ENCODE measurements at regions not wholly inside any gene's neighbourhood (a gene's known extent, or its start where the extent isn't known, plus 50 kb on each side); places are given as distances from the start of the nearest gene placed in this dataset.

DNA sequence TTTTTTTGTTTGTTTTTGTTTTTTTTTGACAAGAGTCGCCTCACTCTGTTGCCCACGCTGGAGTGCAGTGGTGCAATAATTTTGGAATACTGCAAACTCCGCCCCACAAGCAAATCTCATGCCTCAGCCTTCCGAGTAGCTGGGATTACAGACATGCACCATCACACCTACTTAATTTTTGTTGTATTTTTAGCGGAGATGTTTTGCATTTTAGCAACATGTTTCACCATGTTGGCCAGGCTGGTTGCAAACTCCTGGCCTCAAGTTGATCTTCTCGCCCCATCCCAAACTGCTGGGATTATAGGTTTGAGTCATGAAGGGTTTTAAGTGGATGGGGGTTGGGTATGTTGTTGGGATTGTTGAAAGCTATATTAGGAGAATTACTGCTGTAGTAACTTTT lies 270.9 kb upstream of the LCORL start:
- DNase-seq, result no peak

DNA sequence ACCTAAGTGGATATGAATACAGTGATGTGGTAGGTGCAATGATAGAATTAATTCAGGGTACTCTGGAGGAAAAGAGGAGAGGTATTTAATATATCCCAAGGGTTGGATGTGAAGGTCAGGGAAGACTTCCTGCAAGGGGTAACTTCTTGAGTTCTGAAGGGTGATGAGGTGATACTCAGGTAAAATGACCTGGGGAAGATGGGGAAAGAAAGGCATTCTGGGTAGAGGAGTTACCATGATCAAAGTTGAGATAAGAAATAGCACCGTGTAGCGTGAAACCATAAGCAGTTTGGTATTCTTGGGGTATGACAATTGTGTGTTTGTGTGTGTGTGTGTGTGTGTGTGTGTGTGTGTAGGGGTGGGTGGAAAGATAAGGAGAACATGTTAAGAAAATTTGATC lies 270.4 kb upstream of the LCORL start:
- DNase-seq, result no peak

DNA sequence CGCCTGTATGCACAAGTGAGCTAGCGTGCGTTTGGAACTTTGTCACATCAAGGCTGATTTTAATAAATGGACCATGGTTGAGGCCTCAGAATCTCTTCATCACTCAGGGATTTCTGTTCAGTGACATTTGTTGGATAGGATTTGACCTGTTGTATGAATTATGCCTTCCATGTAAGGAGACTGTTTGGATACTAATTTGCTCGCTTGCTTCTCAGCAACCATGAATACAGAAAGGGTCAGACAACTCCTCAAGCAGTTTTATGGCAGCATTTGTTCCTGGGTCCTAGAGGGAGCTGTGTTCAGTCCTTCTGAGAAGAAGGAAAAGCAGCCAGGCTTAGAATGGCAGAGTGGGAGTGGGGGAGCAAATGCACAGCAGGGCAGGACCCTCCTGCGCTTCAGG lies 269.7 kb upstream of the LCORL start:
- DNase-seq, result no peak

DNA sequence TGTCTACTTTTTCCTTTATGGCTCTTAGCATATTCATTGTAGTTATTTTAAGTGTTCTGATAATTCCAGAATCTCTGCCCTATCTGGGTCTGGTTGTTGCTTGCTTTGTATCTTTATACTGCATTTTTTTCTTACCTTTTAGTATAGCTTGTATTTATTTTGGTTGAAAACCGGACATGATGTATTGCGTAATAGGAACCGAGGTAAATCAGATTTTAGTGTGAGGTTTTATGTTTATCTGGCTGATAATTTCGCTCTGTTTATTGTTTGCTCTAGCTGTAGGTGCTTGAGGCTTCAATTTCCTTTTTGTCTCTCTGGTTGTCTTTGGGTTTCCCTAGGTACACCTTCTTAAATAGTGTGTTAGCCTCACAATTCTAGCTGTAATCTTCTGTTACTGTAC lies 263.8 kb upstream of the LCORL start:
- DNase-seq, result no peak

DNA sequence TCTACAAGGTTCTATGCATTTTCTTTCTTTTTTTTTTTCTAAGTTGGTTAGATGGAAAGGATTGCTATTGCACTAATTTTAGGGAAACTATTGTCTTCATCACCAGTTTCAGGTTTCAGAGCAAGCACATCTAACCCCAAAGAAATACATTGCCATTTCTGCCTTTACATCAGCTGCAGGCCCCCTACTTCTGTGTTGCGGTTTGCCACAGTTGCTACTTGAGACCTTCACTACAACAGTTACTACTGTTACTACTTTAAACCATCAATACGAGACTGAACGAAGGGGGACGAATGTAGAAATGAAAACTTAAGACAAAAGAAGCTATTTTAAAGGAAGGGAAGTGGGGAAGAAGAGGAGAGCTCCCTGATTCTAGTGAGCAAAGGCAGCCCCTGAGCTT lies 256.7 kb upstream of the LCORL start:
- no peak for DNase-seq

DNA sequence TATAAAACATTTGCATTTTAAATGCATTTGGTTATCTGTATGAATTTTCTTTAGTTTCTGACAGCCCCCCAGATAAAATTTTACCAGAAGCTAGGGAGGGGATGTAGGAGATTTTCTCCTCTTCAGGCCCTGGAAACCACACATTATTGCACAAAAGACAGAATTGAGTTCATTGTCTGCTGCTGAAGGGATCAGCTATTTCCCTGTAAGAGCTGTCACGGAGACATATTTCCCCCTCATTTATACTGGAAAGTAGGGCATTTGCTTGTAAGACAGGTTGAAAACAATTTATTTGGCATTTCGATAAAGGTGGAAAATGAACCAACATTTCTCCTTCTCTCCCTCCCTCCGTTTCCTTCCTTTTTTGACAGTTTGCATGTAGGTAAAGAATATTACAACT lies 241.3 kb upstream of the LCORL start:
- DNase-seq, result no peak

DNA sequence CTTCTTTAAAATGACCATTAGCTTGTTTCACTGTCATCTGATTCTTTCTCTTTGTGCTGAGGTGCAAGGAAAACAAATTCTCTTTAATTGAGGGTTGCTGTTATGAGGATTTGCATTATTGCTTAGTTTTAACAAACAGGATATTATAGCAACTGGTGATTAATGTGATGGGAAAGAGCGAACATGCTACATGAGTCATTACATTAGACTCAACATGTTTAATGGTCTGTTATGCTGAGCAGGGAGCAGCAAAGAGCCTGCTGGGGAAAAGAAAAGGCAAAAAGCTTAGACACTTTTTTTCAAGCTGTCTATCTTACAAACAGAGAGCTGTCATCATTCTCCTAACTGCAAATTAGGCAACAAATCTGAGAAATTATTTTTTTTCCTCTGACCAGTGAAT lies 230.5 kb upstream of the LCORL start:
- DNase-seq, result no peak

DNA sequence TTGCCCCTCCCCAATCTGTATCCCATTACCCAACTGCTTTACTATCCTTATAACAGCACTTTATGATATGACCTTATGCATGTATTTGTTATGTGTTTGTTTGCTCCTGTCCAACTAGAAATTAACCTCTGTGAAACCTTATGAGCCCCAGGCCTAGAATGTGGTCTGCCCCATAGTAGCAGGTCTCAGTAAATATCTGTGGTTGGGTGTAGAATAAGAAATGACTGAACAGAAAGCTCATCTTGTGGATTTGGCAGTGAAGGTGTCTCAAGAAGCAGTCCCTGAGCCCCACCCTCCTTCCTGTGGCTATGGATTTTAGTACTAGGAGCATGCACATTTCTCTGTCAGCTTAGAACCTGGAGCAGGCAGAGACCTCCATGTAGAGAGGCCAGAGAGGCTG lies 229.0 kb upstream of the LCORL start:
- no peak for DNase-seq

DNA sequence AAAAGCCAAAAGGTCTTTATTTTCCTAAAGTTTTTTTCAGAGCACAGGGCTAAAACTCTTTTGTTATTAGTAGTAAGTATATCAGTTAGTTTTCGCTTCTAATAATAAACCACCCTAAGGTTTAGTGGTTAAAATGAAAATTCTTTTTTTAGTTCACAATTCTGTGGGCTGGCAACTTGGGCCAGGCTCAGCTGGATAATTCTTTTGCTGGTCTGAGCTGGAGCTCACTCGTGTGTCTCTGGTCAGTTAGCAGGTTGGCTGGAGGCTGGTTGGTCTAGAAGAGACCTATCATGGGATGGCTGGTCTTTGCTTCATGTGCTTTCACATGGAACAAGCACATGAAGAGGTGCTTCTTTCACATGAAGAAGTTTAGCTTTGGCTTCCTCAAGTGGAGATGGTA lies 227.1 kb upstream of the LCORL start:
- DNase-seq, result no peak

DNA sequence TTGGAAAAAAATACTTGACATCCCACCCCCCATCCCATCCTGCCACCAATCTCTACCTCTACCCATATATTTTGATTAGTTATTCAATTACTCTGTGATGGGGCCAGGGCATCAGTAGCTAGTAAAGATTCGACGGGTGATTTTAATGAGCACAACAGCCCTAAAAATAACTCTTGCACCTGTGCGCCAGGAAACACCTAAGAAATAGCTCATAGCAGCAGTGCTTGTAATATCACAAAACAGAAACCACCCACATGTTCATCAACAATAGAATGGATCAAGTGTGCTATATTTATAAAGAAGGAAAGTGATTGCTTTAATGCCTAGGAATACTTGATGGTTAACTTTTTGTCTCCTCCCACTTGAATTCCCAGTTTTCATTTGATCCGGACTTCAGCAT lies 225.6 kb upstream of the LCORL start:
- DNase-seq, result no peak

DNA sequence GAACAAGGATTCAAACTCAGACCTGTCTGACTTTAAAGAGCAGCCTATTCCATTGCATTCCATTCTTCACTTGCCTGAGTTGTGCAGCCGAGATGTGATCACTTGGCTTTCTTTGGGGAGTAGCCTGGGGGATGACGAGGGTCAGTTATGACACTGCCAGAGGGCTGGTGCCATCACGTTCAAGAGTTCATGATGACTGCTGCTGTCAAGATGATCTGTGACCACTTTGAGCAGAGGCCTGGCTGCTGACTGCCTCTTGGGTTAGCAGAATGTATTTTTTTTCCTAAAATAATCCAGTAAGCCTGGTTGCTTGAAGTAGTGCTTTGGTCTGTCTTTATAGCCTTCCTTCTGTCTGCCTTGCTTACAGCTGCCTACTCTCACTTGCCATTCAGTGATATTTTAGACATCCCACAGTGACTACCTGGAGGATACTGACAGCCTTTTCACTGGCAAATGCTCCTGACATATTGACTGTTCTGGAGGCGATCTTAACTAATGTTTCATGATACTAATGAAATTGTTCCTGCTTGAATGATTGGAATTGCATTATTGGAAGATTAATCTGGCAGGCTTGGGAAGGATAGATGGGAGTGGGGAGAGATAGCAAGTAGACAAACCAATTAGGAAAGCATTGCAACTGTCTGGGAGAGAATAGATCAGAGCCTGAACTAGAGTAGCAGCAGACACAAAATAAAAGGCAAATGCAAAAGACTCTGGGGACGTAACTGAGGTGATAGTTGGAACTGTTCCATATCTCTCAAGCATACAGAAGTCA lies 221.6 kb upstream of the LCORL start:
- no peak for DNase-seq

DNA sequence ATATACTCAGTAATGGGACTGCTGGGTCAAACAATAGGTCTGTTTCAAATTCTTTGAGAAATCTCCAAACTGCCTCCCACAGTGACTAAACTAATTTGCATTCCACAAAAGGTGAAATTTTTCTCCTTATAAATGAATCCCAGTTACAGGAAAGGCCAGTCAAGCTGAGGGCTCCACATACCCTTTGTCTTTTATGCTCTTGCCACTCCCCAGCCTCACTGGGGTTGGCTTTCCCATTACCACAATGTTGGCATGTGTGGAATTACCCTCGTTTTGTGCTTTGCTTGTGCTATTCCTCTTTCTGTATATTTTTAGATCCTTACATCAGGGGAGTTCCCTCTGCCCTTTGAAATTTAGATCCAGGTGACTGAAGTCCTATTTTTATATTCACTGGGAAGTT lies 220.2 kb upstream of the LCORL start:
- DNase-seq, result no peak

DNA sequence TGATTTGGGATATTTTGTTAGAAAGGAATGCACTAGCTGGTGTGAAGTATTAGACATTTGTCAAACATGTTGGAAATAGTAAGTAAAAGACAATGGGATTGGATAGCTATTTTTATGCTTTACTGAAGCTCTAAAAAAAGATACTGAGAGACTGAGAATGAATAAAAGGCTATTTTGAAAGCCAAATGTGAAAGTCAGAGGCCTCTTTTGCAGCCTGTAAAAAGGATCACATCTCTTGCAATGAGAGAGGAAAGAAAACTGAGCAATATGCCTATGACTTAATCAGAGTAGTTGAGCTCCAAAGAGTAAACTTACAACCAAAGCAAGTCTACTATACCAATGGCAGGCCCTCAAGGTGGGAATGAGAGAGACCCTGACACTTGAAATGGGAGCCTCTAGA lies 212.6 kb upstream of the LCORL start:
- no peak for DNase-seq

DNA sequence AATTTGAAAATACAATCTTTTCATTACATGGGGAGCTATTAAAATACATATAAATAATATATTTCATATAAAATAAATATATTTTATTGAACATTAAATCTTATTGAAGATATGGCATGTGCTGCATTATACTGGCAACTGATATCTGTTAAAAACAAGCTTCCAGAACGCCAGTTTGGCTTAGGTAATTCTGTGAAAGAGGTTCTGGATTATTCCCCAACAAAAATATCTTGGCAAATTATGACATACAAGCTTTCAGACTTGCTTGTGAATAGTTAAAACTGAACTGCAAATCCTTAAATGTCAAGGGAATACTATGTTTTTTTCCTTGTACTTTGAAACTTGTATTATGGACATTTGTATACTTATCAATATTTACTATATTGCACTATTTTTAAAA lies 210.2 kb upstream of the LCORL start:
- no peak for DNase-seq

DNA sequence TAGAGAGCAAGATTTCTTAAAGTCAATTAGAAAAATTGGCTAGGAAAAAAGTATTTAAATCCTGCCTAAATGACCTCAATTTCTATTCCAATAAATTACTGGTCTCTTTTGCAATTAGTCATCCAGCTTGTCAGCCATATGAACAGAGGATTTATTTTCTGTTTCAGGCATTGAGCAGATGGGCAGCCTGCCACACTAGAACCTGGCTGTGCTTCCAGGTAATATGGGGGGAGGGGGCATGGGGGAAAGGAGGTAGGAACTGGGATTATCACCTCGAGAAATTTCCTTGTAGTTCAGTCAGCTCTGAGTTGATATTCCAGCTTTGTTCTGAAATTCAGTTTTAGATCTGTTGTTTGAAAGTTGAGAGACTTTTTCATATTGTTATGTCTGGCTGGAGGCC lies 206.3 kb upstream of the LCORL start:
- DNase-seq, result no peak

DNA sequence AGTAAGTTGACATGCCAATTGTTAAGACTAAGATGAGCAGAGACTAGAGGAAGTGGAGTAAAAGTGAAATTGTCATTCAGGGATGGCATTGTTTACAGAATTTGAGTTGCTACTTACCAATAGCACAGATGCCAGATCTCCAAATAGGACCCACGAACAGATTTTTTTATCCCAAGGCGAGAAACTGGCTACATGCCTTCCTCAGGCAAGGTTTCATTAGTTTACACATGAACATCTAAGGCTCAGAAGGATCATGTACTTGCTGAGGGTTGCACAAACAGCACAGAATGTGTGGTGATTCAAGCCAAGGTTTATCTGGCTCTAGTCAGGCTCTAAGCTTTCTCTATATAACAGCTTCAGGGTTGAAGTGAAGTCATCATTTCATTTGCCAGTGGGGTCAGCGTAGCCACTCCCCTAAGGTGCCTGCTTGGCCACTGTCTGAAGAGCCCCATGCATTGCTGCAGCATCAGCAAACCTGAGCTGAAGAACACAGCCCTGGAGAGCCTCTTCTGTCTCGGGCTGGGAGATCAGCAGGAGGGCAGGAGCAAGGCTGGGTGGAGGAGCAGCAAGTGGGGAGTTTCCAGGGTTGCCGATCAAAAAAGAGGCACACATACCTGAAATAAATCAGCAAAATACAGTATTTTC lies 193.0 kb upstream of the LCORL start:
- no peak for DNase-seq

DNA sequence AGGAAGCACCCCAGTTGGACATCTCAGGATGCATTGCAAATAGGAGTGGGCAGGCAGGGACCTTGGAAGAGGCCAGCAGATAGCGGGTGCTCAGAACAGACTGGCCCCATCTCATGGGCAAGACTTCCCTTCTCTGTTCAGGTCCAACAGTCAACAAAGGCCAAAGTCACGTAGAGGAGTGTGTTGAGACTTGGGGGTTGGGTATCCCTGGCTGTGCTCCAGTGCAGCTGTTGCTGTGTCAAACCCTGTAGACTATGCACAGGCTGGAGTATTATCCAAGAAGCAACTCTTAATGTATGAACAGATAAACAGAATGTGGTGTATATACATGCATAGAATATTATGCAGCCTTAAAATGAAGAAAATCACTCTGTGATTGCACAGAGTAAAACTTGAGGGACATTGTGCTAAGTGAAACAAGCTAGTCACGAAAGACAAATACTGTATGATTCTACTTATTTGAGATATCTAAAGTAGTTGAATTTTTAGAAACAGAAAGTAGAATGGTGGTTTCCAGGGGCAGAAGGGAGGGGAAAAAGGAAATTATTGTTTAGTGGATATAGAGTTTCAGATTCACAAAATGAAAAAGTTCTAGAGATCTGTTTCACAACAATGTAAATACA lies 192.1 kb upstream of the LCORL start:
- no peak for DNase-seq

DNA sequence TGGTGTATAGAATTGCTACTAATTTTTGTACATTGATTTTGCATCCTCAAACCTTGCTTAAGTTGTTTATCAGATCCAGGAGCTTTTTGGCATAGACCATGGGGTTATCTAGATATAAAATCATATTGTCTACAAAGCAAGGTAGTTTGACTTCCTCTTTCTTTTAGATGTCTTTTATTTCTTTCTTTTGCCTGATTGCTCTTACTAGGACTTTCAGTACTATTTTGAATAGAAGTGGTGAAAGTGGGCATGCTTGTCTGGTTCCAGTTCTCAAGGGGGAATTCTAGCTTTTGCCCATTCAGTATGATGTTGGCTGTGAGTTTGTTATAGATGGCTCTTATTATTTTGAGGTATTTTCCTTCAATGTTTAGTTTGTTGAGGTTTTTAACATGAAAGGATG lies 187.9 kb upstream of the LCORL start:
- DNase-seq, result no peak

DNA sequence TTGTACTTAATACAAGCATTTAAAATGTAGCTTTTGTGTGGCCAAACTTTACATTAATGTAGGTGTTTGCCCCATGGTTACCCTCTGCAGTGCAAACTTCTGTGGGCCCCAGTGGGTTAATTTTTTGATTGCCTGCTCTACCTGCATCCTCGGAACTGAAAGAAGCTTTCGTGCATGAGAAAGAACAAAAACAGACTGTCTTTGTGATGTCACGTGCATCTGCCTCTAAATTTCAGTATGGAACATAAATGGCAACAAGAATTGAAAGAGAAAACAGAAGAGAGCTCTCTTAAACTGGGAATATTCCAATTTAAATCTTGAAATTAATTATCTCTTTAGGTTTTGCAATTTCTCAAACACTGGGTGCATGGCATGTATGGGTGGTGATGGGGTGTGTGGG lies 182.4 kb upstream of the LCORL start:
- no peak for DNase-seq

DNA sequence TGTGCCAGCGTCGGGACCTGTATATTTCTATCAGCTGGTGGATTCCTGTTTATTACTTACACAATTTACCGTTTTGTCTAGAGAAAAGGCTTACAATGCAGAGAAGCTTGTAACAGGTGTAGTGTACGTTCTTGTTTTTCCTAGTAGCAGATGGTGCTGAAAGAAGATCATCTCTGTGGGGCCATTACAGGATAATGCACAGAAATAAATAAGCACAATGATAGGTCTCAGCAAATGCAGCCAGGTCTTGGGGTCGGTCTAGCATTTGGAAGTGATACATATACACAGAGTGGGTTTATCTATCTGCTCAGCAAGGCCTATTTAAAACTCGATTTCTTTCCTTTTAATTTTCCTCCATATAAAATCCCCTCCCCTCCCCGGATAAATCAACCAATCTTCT lies 180.9 kb upstream of the LCORL start:
- no peak for DNase-seq

DNA sequence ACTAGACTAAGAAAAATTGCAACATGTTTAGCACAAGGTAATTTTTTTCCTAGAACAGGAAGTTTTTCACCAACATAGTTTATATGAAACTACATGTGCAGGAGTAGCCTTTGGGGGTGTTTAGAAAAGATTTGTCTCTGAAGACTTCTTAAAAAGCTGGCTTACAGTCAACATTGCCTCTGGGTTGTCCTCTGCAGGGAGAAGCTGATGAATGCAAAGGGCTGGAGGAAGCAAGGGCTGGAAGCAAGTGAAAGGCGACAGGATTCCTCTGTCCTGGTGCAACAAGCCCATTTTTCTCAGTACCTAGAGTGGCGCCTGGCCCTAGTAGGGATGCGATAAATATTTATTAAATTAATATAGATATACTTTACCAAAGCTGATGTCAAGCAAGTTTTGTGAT lies 180.3 kb upstream of the LCORL start:
- DNase-seq, result no peak

DNA sequence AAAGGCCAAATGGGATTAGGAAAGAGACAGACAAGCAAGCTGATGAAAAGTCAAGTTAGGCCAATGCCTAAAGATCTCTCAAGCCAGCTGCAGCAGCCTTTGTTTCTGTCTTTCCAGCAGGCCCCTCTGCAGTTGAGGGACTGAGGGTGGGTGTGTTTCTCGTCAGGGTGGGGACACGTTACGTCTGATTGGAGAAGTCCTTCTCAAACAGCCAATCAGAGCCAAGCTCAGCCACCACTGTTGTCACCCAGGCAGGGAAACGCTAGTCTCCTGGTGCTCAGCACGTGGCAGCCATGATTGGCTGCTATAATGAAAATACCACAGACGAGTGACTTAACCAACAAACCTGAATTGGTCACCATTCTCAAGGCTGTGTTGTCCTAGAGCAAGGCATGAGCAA lies 177.1 kb upstream of the LCORL start:
- DNase-seq, result no peak

DNA sequence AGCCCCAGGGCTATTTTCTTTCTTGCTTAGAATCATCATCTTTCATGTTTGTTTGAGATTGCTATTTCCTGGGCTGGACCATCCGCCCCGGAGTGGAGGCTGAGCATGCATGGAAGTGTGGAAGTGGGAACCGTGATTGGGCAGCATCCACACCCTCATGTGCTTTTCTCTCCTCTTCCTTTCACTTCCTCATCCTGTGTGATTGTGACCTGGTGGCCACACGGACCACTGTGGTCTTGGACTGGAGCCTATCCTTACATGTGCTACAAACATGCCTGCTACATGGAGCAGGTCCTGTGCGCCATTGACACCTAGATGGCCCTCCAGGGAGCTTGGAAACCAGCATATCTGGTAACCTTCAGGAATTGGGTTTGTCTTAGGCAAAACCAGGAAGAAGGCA lies 175.9 kb upstream of the LCORL start:
- no peak for DNase-seq

DNA sequence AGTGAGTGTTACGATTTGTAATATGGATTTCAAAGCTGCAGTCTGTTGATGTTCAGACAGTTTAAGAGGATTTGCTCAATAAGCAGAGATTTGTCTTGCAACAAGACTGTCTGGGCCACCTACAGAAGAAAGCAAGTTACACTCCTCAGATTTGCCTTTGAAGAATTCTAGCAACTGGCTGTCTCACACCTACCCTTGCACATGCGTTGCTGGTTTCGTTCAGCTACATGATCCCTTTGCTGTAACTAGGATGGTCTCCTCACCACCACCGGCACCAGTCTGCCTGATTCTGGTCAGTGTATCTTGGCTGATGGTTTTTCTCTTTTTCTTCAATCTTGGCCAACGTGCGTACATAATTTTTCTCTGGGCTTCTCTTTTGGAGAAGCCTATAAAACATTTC lies 172.7 kb upstream of the LCORL start:
- DNase-seq, result no peak

DNA sequence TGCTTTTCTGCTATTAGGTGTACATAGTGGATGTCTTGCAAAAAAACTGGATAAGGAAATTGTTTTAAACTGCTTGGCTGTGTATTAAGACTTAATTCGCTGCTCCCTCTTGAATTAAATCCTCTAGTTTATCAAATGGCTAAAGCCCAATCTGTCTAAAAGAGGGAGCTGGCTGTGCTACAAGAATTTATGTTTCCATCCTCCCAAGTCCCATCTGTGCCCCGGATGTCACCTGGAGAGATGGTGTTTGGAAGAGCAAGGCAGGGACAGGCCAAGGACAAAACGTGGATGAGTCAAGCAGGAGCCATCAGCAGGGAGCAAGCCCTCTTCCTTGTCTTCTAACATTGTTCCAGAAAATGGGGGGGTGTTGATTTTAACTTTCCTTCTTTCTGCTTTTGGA lies 171.3 kb upstream of the LCORL start:
- no peak for DNase-seq

All from DMS79 treated with DMSO at 0.1 percent for 48 hours (cell line).